ENCODE measurements at regions not wholly inside any gene's neighbourhood (a gene's known extent, or its start where the extent isn't known, plus 50 kb on each side); places are given as distances from the start of the nearest gene placed in this dataset.

GRCh38 chr15:29556380-29556779 lies 265.9 kb downstream of the TJP1 start:
- DNase-seq (ENCODE audit: low read depth): peak; percentile 22

- no peak for DNase-seq (ENCODE audit: low read depth)
These were observed 267.7 kb downstream of the TJP1 start for GRCh38 chr15:29554531-29554930.

GRCh38 chr15:29550834-29551465 lies 271.3 kb downstream of the TJP1 start:
- no peak for DNase-seq (ENCODE audit: low read depth)

GRCh38 chr15:29548006-29548405 lies 274.3 kb downstream of the TJP1 start:
- DNase-seq (ENCODE audit: low read depth): no peak

GRCh38 chr15:29544513-29545128 lies 275.0 kb upstream of the NSMCE3 start:
- no peak for DNase-seq (ENCODE audit: low read depth)

- DNase-seq (ENCODE audit: low read depth): no peak
These were observed 273.4 kb upstream of the NSMCE3 start for GRCh38 chr15:29542994-29543393.

GRCh38 chr15:29541309-29541708 lies 271.7 kb upstream of the NSMCE3 start:
- DNase-seq (ENCODE audit: low read depth): no peak

GRCh38 chr15:29540479-29540878 lies 270.9 kb upstream of the NSMCE3 start:
- DNase-seq (ENCODE audit: low read depth): no peak

GRCh38 chr15:29539736-29540135 lies 270.1 kb upstream of the NSMCE3 start:
- DNase-seq (ENCODE audit: low read depth): no peak

GRCh38 chr15:29538044-29538443 lies 268.4 kb upstream of the NSMCE3 start:
- no peak for DNase-seq (ENCODE audit: low read depth)

- no peak for DNase-seq (ENCODE audit: low read depth)
These were observed 266.3 kb upstream of the NSMCE3 start for GRCh38 chr15:29535952-29536351.

- DNase-seq (ENCODE audit: low read depth): no peak
These were observed 264.8 kb upstream of the NSMCE3 start for GRCh38 chr15:29534378-29534777.

- no peak for DNase-seq (ENCODE audit: low read depth)
These were observed 264.0 kb upstream of the NSMCE3 start for GRCh38 chr15:29533647-29534046.

- DNase-seq (ENCODE audit: low read depth): no peak
These were observed 262.7 kb upstream of the NSMCE3 start for GRCh38 chr15:29532296-29532695.

- no peak for DNase-seq (ENCODE audit: low read depth)
These were observed 261.3 kb upstream of the NSMCE3 start for GRCh38 chr15:29530966-29531365.

GRCh38 chr15:29529043-29529442 lies 259.4 kb upstream of the NSMCE3 start:
- DNase-seq (ENCODE audit: low read depth): no peak

GRCh38 chr15:29528276-29528675 lies 258.7 kb upstream of the NSMCE3 start:
- DNase-seq (ENCODE audit: low read depth): no peak

- DNase-seq (ENCODE audit: low read depth): no peak
These were observed 257.2 kb upstream of the NSMCE3 start for GRCh38 chr15:29526802-29527201.

- peak; percentile 0 for DNase-seq (ENCODE audit: low read depth)
These were observed 253.0 kb upstream of the NSMCE3 start for GRCh38 chr15:29522373-29523276.

- no peak for DNase-seq (ENCODE audit: low read depth)
These were observed 248.8 kb upstream of the NSMCE3 start for GRCh38 chr15:29518442-29518841.

- no peak for DNase-seq (ENCODE audit: low read depth)
These were observed 248.2 kb upstream of the NSMCE3 start for GRCh38 chr15:29517829-29518228.

- no peak for DNase-seq (ENCODE audit: low read depth)
These were observed 247.3 kb upstream of the NSMCE3 start for GRCh38 chr15:29516929-29517328.

- DNase-seq (ENCODE audit: low read depth): no peak
These were observed 245.3 kb upstream of the NSMCE3 start for GRCh38 chr15:29514926-29515325.
